ENCODE measurements at regions not wholly inside any gene's neighbourhood (a gene's known extent, or its start where the extent isn't known, plus 50 kb on each side); places are given as distances from the start of the nearest gene placed in this dataset.

DNA sequence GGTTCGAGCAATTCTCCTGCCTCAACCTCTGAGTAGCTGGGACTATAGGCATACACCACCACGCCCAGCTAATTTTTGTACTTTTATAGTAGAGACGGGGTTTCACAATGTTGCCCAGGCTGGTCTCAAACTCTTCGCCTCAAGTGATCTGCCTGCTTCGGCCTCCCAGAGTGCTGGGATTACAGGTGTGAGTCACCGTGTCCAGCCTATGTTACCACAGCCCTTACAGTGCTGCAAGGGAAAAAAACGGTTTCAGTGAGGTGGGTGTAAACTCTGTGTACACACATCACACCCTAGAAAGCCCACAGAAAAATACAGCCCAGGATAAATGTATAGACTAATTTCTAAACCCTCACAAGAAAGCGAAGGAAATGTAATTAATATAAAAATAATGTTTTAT, 103.5 kb upstream of the AKAP13 start:
- TF ChIP-seq EP300 (IDR thresholded peaks at IDR 0.05): no peak
- TF ChIP-seq RFX5 (IDR thresholded peaks at IDR 0.05): no peak
- TF ChIP-seq, protein P1, sequence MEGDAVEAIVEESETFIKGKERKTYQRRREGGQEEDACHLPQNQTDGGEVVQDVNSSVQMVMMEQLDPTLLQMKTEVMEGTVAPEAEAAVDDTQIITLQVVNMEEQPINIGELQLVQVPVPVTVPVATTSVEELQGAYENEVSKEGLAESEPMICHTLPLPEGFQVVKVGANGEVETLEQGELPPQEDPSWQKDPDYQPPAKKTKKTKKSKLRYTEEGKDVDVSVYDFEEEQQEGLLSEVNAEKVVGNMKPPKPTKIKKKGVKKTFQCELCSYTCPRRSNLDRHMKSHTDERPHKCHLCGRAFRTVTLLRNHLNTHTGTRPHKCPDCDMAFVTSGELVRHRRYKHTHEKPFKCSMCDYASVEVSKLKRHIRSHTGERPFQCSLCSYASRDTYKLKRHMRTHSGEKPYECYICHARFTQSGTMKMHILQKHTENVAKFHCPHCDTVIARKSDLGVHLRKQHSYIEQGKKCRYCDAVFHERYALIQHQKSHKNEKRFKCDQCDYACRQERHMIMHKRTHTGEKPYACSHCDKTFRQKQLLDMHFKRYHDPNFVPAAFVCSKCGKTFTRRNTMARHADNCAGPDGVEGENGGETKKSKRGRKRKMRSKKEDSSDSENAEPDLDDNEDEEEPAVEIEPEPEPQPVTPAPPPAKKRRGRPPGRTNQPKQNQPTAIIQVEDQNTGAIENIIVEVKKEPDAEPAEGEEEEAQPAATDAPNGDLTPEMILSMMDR (IDR thresholded peaks at IDR 0.05): no peak
- TF ChIP-seq, protein P2, sequence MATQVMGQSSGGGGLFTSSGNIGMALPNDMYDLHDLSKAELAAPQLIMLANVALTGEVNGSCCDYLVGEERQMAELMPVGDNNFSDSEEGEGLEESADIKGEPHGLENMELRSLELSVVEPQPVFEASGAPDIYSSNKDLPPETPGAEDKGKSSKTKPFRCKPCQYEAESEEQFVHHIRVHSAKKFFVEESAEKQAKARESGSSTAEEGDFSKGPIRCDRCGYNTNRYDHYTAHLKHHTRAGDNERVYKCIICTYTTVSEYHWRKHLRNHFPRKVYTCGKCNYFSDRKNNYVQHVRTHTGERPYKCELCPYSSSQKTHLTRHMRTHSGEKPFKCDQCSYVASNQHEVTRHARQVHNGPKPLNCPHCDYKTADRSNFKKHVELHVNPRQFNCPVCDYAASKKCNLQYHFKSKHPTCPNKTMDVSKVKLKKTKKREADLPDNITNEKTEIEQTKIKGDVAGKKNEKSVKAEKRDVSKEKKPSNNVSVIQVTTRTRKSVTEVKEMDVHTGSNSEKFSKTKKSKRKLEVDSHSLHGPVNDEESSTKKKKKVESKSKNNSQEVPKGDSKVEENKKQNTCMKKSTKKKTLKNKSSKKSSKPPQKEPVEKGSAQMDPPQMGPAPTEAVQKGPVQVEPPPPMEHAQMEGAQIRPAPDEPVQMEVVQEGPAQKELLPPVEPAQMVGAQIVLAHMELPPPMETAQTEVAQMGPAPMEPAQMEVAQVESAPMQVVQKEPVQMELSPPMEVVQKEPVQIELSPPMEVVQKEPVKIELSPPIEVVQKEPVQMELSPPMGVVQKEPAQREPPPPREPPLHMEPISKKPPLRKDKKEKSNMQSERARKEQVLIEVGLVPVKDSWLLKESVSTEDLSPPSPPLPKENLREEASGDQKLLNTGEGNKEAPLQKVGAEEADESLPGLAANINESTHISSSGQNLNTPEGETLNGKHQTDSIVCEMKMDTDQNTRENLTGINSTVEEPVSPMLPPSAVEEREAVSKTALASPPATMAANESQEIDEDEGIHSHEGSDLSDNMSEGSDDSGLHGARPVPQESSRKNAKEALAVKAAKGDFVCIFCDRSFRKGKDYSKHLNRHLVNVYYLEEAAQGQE (IDR thresholded peaks at IDR 0.05): no peak
- TF ChIP-seq CEBPB (IDR thresholded peaks at IDR 0.05): no peak

All from A549 (cell line).